GM23338 (cell line): ENCODE measurements at regions not wholly inside any gene's neighbourhood (a gene's known extent, or its start where the extent isn't known, plus 50 kb on each side); places are given as distances from the start of the nearest gene placed in this dataset.

Experiments used
- ATAC-seq: fragments of 200-7000 bp; cut with Tn5 transposase; 3 replicates; pipeline ENCODE4 v1.9.1; 2020
- DNase-seq: peaks from one replicate; pipeline ENCODE4 v3.0.0-alpha.2; 2015; ENCODE audit warnings: low spot score
- H2AFZ ChIP-seq: fragments of 200-600 bp; sonication (generic); 2 replicates; pipeline ENCODE4 v1.8.0; 2016; ENCODE audit warnings: antibody characterized with exemption, mild to moderate bottlenecking, moderate library complexity
- H3F3A ChIP-seq: fragments of 200-600 bp; sonication (generic); replicated peaks from 2 replicates; pipeline ENCODE4 v1.8.0; 2017; ENCODE audit warnings: antibody characterized with exemption, mixed run types, low read depth
- H3K27ac ChIP-seq: fragments of 200-600 bp; sonication (generic); 2 replicates; pipeline ENCODE4 v1.6.1; 2016; ENCODE audit warnings: low read depth
- H3K27me3 ChIP-seq: fragments of 200-600 bp; sonication (generic); 2 replicates; pipeline ENCODE4 v1.8.0; 2016; ENCODE audit warnings: mild to moderate bottlenecking, mixed run types, moderate library complexity; ENCODE audit not compliant: insufficient read depth
- H3K36me3 ChIP-seq: fragments of 200-600 bp; sonication (generic); 2 replicates; pipeline ENCODE4 v1.8.0; 2016; ENCODE audit warnings: mild to moderate bottlenecking; ENCODE audit not compliant: insufficient read depth
- H3K4me1 ChIP-seq: fragments of 200-600 bp; sonication (generic); 2 replicates; pipeline ENCODE4 v1.8.0; 2016; ENCODE audit warnings: mild to moderate bottlenecking, moderate library complexity; ENCODE audit not compliant: insufficient read depth
- H3K4me2 ChIP-seq: fragments of 200-600 bp; sonication (generic); 2 replicates; pipeline ENCODE4 v1.7.1; 2017; ENCODE audit warnings: mixed run types
- H3K4me3 ChIP-seq: fragments of 200-600 bp; sonication (generic); 2 replicates; pipeline ENCODE4 v1.6.1; 2016; ENCODE audit warnings: mixed run types
- H3K79me2 ChIP-seq: fragments of 200-600 bp; sonication (generic); replicated peaks from 2 replicates; pipeline ENCODE4 v1.8.0; 2017; ENCODE audit warnings: mild to moderate bottlenecking; ENCODE audit not compliant: insufficient read depth
- H3K9me2 ChIP-seq: fragments of 200-600 bp; sonication (generic); 2 replicates; pipeline ENCODE4 v1.8.0; 2017; ENCODE audit not compliant: insufficient read depth
- H4K20me1 ChIP-seq: fragments of 200-600 bp; sonication (generic); replicated peaks from 2 replicates; pipeline ENCODE4 v1.8.0; 2017; ENCODE audit warnings: mild to moderate bottlenecking; ENCODE audit not compliant: insufficient read depth
- H3K27ac Mint-ChIP-seq: 2 replicates; pipeline ENCODE4 v1.8.0; 2020; ENCODE audit warnings: inconsistent platforms, mild to moderate bottlenecking, moderate library complexity, mixed read lengths
- H3K27me3 Mint-ChIP-seq: 3 replicates; pipeline ENCODE4 v1.8.0; 2022; ENCODE audit warnings: low read depth, mild to moderate bottlenecking, moderate library complexity, mixed read lengths, inconsistent platforms; ENCODE audit not compliant: insufficient read depth, poor library complexity
- H3K36me3 Mint-ChIP-seq: 3 replicates; pipeline ENCODE4 v1.8.0; 2021; ENCODE audit warnings: low read depth, mild to moderate bottlenecking, inconsistent platforms, moderate library complexity, mixed read lengths
- H3K4me1 Mint-ChIP-seq: 3 replicates; pipeline ENCODE4 v1.8.0; 2020; ENCODE audit warnings: mild to moderate bottlenecking, inconsistent platforms, mixed read lengths
- H3K4me3 Mint-ChIP-seq: 3 replicates; pipeline ENCODE4 v1.8.0; 2021; ENCODE audit warnings: moderate library complexity, mild to moderate bottlenecking, inconsistent platforms, mixed read lengths
- H3K9me3 Mint-ChIP-seq: 3 replicates; pipeline ENCODE4 v1.8.0; 2020; ENCODE audit warnings: moderate library complexity, mild to moderate bottlenecking, inconsistent platforms, mixed read lengths
- CTCF ChIP-seq, 2 experiments: fragments of 200-600 bp in 1 of 2; sonication (generic) in 1 of 2; conservative IDR thresholded peaks; 2 replicates each; pipeline versions ENCODE4 v1.5.1 to v1.6.1; 2016 to 2017; ENCODE audit warnings: antibody characterized with exemption in 2 of 2, low read depth in 2 of 2, mild to moderate bottlenecking in 2 of 2, moderate library complexity in 1 of 2
- EZH2 ChIP-seq: fragments of 200-600 bp; sonication (generic); IDR thresholded peaks from one replicate; pipeline ENCODE4 v1.8.0; 2017; ENCODE audit warnings: antibody characterized with exemption, mild to moderate bottlenecking, low read depth; ENCODE audit not compliant: unreplicated experiment
- EZH2phosphoT487 ChIP-seq: fragments of 200-600 bp; sonication (generic); IDR thresholded peaks from one replicate; pipeline ENCODE4 v1.8.1; 2018; ENCODE audit warnings: antibody characterized with exemption; ENCODE audit not compliant: unreplicated experiment
- JUNB ChIP-seq: IDR thresholded peaks from one replicate; pipeline ENCODE4 v1.6.1; 2016; ENCODE audit warnings: antibody characterized with exemption; ENCODE audit not compliant: unreplicated experiment
- NANOG ChIP-seq: IDR thresholded peaks from 2 replicates; pipeline ENCODE4 v1.6.1; 2016; ENCODE audit warnings: antibody characterized with exemption, borderline replicate concordance
- POLR2AphosphoS5 ChIP-seq: IDR thresholded peaks from 2 replicates; pipeline ENCODE4 v1.6.1; 2016; ENCODE audit warnings: antibody characterized with exemption, low read depth
- ZNF114 ChIP-seq: fragments of 250-450 bp; sonication (Bioruptor Pico); IDR thresholded peaks from 2 replicates; pipeline ENCODE4 v1.5.0; 2020; ENCODE audit warnings: mild to moderate bottlenecking, moderate library complexity
- ZNF331 ChIP-seq: fragments of 250-450 bp; sonication (Bioruptor Pico); IDR thresholded peaks from 2 replicates; pipeline ENCODE4 v1.5.0; 2020; ENCODE audit warnings: low read depth, mild to moderate bottlenecking, moderate library complexity
- ZNF462 ChIP-seq: fragments of 250-450 bp; sonication (Bioruptor Pico); IDR thresholded peaks from 2 replicates; pipeline ENCODE4 v1.5.0; 2020; ENCODE audit warnings: mild to moderate bottlenecking, moderate library complexity

DNA sequence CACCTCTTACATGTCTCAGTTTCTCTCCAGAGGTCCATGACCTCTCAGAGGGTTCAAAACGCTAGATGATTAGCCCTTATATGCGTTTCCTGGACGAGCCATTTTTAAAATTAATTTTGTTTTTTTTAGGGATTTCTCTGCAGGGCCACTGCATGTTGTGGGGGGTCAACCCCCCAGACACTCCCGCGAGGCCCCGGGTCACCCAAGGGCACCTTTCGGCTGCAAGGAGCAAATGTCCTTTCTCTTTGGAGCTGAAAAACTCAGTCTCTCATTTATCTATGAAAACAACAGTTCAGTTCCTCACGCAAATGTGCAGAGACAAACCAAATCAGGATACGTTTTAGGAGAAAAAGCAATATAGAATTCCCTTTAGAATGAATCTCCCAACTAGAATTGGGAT is 944.3 kb upstream of the SEMA6D start (continued):
- no peak for TF ChIP-seq ZNF462
- TF ChIP-seq POLR2AphosphoS5: no peak
- no peak for TF ChIP-seq JUNB
- TF ChIP-seq ZNF331 (CRISPR knock-in tag): no peak
- no peak for TF ChIP-seq NANOG
- no peak for TF ChIP-seq EZH2phosphoT487

DNA sequence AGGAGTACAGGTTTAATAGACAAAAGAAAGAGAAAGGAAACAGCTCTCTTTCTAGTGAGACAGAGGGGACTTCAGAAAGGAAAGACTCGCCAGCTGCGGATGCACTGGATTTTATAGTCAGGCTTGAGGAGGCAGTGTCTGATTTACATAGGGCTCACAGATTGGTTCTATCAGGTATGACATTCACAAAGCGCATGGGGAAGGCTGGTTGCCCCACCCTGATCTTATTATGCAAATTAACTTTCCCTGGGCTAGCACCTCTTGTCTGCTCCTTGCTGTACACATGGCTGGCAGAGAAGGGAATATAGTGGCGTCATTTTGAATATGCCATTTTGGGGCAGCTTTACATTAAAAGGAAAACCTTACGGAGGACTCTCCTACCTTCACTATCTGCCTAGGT is 938.4 kb upstream of the SEMA6D start:
- Mint-ChIP-seq H3K36me3 (no peaks in the 10 kb centered on the region), H3K4me3 (no peak overlapping the region)
- TF ChIP-seq EZH2 (no peak), ZNF114 (CRISPR knock-in tag) (no peak), ZNF331 (CRISPR knock-in tag) (no peak), POLR2AphosphoS5 (no peak), NANOG (no peak), CTCF (conservative IDR thresholded peaks at IDR 0.05; ENCODE audit: low read depth in 2 of 2) (no peak), EZH2phosphoT487 (no peak)

More for the DNA sequence above, 938.4 kb upstream of the SEMA6D start:
- H4K20me1 ChIP-seq: no peaks in the 10 kb centered on the region
- ATAC-seq (no peak), DNase-seq (peak; percentile 7)
- H3K27me3 Mint-ChIP-seq: peaks cover 3% of the 10 kb centered on the region
- H3K36me3 ChIP-seq: no peaks in the 10 kb centered on the region
- peaks cover 60% of the 10 kb centered on the region for H3K9me3 Mint-ChIP-seq
- no peak overlapping the region for H3K27ac ChIP-seq
- H3F3A ChIP-seq: no peaks in the 10 kb centered on the region
- no peaks in the 10 kb centered on the region for H3K4me1 ChIP-seq
- H3K4me2 ChIP-seq: no peak overlapping the region
- no peak overlapping the region for H2AFZ ChIP-seq
- no peaks in the 10 kb centered on the region for H3K9me2 ChIP-seq
- peaks cover 3% of the 10 kb centered on the region; the same call in 1 of the 3 replicates for H3K4me1 Mint-ChIP-seq
- no peak overlapping the region for H3K27ac Mint-ChIP-seq
- H3K79me2 ChIP-seq: no peaks in the 10 kb centered on the region
- H3K27me3 ChIP-seq: no peaks in the 10 kb centered on the region
- H3K4me3 ChIP-seq: no peak overlapping the region
